ENCODE measurements at regions not wholly inside any gene's neighbourhood (a gene's known extent, or its start where the extent isn't known, plus 50 kb on each side); places are given as distances from the start of the nearest gene placed in this dataset.
"Not testable (repeated sequence)": the region's sequence is repeated elsewhere in the genome, so short reads cannot be mapped to it uniquely, and the experiment has no call there.

GRCh38 chr12:86658303-86658702 lies 402.1 kb upstream of the MGAT4C start:
- DNase-seq = no peak

DNA sequence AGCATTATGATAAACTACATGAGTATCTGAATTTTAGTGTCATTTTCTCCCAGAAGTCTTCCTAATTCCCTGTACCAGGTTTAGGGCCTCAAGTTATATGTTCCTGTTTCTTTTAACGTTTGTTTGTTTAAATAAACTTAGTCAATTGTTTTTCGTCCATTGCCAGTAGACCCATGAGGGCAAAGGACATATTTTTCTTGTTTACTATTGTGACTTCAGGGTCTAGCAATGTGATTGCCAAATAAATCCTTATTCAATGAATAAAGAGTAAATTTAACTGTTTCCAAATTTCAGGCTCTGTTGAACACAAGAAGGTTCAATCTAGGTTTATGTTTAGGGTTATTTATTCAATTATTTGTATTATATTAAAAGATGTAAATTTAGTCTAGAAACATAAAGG lies 391.6 kb upstream of the MGAT4C start:
- no peak for DNase-seq

- DNase-seq = no peak
Measured at GRCh38 chr12:86634456-86635410, 378.5 kb upstream of the MGAT4C start.

DNA sequence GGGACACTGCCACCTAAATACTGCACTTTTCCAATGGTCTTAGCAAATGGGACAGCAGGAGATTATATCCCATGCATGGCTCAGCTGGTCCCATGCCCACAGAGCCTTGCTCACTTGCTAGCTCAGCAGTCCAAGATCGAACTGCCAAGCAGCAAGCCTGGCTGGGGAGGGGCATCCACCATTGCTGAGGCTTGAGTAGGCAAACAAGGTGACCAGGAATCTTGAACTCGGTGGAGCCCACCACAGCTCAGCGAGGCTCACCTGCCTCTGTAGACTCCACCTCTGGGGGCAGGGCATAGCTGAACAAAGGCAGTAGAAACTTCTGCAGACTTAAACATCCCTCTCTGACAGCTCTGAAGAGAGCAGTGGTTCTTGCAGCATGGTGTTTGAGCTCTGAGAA lies 370.8 kb upstream of the MGAT4C start:
- DNase-seq = no peak

DNA sequence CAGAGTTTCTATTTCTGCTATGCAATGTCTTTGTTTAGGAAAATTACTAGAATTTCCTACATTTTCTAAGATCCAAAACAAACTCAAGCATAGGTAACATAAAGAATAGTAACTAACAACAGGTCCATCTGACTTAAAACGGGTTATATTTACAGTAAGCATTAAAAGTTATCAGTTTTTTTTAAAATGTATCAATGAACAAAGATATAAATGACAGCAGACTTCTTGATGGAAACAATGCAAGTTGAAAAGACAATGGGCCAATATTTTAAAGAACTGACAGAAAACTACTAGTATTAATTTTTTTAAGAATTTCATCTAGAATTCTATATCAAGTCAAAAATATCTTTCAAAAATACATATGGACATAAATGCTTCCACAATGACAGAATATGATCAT lies 367.1 kb upstream of the MGAT4C start:
- no peak for DNase-seq

GRCh38 chr12:86621957-86622356 lies 365.8 kb upstream of the MGAT4C start:
- DNase-seq = no peak

DNA sequence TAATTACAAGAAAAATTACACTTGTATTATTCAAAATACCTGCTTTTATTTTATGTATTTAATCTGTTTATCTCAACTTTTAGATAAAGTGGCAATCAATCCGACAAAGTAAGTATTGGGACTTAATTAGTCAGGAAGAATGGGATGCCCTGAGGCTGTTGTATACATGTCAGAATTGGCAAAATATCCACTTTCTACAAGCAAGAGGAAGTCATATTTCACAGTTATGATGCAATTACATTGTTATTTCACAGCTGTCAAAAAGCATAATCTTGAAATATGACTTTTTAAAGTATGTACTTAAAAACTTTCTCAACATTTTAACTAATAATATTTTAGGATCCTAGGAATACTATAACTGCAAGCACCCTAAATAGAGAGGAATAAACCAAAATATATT lies 357.1 kb upstream of the MGAT4C start:
- no peak for DNase-seq

- DNase-seq = no peak
Measured at GRCh38 chr12:86608638-86609037, 352.4 kb upstream of the MGAT4C start.

GRCh38 chr12:86601550-86602308 lies 345.5 kb upstream of the MGAT4C start:
- no peak for DNase-seq

GRCh38 chr12:86600664-86601231 lies 344.6 kb upstream of the MGAT4C start:
- no peak for DNase-seq

GRCh38 chr12:86597431-86597830 lies 341.2 kb upstream of the MGAT4C start:
- DNase-seq = no peak

DNA sequence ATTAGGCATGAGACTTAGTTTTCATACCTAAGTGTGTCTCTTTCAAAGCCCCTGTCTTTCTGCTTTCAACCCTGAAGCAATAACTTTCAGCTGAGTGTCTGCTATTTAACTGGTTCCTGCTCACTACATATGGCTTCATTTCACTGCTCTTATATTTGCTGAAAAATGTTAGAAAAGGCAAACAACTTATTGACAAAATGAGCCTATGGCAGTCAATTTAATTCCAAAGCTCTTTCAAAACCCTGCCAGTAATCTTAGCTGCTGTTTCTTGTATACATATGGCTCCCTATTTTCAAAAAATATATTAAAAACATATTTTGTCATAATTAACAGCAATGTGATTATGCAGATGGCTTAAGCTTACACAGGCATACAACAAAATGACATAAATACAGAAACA lies 334.1 kb upstream of the MGAT4C start:
- DNase-seq = no peak

DNA sequence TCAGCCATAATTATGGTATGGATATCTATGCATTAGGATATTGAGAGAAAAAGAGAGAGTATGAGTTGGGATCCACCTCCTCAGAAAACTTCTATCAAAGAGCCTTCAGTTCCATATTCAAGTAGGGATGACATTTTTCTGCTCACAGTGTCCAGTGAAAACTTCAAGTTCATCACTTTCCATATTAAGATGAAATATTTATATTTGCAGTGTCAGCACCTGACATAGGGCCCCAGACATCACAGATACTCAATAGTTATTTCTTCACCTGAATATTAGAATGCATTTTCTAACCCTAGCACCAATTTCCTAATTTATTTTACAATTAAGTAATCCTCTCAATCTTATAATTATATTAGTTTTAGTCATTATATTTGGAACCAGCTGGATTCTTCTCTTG lies 318.0 kb upstream of the MGAT4C start:
- no peak for DNase-seq

DNA sequence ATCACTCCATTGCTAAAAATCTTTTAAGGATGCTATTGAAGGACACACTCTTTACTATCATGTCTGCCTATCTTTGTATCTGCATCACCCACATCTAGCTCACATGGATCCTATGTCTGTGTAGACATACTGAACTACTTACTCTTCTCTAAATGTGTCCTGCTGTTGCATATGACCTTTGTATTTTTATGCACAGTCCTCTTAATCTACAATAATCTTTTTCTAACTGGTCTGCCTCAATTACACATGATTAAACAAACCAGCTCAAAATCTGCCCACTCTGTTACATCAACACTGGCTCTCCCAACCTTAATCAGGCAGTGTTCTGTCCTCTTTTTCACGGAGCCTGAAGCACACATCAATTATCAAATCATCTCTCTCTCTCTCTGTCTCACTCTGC lies 316.3 kb upstream of the MGAT4C start:
- no peak for DNase-seq

GRCh38 chr12:86565038-86565437 lies 308.8 kb upstream of the MGAT4C start:
- DNase-seq = no peak

DNA sequence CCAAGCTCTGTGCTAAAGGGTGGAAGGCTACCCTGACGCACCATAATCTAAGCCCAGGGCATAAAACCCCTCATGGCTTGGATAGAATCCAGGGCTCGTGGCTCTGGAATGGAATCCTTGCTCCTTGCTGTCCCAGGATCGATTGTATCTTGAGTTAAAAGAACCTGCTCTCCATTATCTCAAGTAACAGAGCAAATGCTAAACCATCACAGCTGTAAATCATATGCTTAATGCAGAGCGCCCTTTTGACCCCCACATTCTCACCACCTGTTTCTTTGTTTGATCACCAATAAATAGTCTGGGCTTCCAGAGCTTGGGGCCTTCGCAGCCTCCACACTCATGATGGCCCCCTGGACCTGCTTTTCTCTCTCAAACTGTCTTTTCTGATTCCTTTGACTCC lies 299.3 kb upstream of the MGAT4C start:
- not testable (repeated sequence) for DNase-seq

- no peak for DNase-seq
Measured at GRCh38 chr12:86551146-86551571, 295.0 kb upstream of the MGAT4C start.

DNA sequence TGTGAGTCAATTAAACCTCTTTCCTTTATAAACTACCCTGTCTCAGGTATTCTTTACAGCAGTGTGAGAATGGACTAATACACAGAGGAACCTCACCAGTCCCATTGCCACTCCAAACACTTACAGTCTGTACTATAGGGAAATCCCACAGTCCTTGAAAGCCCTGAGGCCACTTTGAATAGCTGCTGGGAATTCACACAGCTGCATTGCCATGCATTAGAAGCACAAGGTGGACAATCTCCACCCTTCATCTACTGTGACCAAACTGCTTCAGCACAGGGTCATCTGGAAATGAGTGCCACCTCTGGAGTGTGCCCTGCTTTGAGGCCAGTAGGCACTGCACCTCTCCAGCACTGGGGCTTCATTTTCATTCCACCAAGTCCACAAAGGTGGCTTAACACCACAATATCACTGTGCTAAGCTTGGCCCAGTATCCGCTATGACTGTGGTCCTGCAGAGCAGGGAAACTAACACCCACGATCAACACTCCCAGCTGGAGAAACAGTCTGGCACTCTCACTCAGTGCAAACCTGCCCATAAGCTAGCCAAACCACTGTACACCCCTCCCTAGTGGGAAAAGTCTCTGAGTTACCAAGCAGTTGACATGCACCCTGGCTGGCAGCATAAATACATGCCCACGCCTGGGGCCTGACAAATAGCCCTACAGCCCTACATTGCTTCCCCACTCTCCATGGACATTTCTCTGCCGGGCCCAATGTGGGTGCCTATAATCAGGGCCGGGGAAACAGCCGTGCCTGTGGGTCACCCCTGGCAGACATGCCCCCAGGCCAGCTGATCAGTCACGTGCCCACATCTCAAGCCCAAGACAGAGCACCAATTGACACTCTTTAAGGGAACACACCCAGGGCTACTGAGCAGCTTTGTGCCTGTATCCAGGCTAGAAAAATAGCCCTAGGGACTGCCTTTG lies 294.3 kb upstream of the MGAT4C start:
- DNase-seq = no peak

DNA sequence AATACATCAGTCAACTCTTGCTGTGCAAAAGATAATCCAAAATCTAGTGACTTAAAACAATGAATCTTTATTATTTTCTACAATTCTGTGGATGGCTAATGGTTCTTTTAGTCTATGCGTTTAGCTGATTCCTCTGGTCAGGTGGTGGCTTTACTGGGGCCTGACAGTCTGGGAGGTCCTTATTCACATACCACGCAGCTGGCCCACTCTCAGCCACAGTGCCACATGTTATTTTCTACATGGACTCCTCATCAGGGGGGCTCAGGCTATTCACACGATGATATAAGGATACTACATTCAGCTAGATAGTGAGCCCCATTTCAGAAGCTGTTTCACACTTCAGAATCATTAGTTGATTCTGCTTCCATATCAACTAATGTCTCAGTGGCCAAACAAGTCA lies 287.5 kb upstream of the MGAT4C start:
- DNase-seq = no peak

GRCh38 chr12:86530996-86531655 lies 274.9 kb upstream of the MGAT4C start:
- no peak for DNase-seq

DNA sequence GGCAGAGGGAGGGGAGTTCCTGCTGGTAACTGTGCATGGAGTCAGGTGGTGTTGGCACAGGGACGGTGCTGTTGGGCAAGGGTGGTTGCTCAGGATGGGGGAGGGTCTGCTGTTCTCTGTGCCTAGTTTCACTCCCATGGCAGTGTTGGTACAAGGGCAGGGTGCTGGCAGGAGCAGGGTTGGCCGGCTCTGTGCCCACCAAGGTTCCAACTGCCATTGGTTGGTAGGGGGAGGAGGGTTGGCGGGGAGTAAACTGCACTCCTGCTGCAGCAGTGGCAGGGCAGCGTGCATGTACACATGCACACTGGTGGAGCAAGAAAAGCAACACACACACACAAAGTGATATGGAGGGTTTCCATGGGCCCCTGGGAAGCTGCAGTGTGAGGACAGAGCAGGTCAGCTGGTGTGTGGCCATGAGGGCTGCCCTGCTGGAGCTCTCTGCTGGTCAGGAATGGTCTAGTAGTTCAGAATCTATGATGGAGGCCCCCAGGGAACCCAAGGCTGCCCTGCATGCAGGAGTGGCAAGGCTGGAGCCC lies 269.9 kb upstream of the MGAT4C start:
- no peak for DNase-seq

- no peak for DNase-seq
Measured at GRCh38 chr12:86523844-86524243, 267.7 kb upstream of the MGAT4C start.

Measured in right forelimb (tissue), 1 donor.